GM19099 (cell line): ENCODE measurements at regions not wholly inside any gene's neighbourhood (a gene's known extent, or its start where the extent isn't known, plus 50 kb on each side); places are given as distances from the start of the nearest gene placed in this dataset.

Experiments
- POLR2A ChIP-seq: IDR thresholded peaks from 3 replicates; pipeline ENCODE4 v1.6.1; 2011; ENCODE audit warnings: low read depth; ENCODE audit not compliant: insufficient read length; ENCODE audit errors: extremely low read depth

GRCh38 chr14:22426711-22427110 lies 162.3 kb downstream of the DAD1 start:
- TF ChIP-seq POLR2A, result no peak

GRCh38 chr14:22423958-22424357 lies 165.1 kb downstream of the DAD1 start:
- TF ChIP-seq POLR2A, result no peak

GRCh38 chr14:22422238-22422637 lies 166.8 kb downstream of the DAD1 start:
- TF ChIP-seq POLR2A, result no peak

- TF ChIP-seq POLR2A, result no peak
Measured at GRCh38 chr14:22420598-22421186, 168.3 kb downstream of the DAD1 start.

GRCh38 chr14:22419620-22420019 lies 169.4 kb downstream of the DAD1 start:
- TF ChIP-seq POLR2A, result no peak

GRCh38 chr14:22418631-22419030 lies 170.4 kb downstream of the DAD1 start:
- TF ChIP-seq POLR2A, result no peak

- no peak for TF ChIP-seq POLR2A
Measured at GRCh38 chr14:22417914-22418313, 171.1 kb downstream of the DAD1 start.

- TF ChIP-seq POLR2A, result no peak
Measured at GRCh38 chr14:22416193-22416592, 172.8 kb downstream of the DAD1 start.

GRCh38 chr14:22415605-22415959 lies 173.4 kb downstream of the DAD1 start:
- TF ChIP-seq POLR2A, result no peak

GRCh38 chr14:22414876-22415604 lies 174.0 kb downstream of the DAD1 start:
- no peak for TF ChIP-seq POLR2A

- TF ChIP-seq POLR2A, result no peak
Measured at GRCh38 chr14:22412926-22413411, 176.1 kb downstream of the DAD1 start.

- TF ChIP-seq POLR2A, result no peak
Measured at GRCh38 chr14:22411398-22412055, 177.5 kb downstream of the DAD1 start.

- no peak for TF ChIP-seq POLR2A
Measured at GRCh38 chr14:22410497-22410896, 178.5 kb downstream of the DAD1 start.

- no peak for TF ChIP-seq POLR2A
Measured at GRCh38 chr14:22409006-22409405, 180.0 kb downstream of the DAD1 start.

GRCh38 chr14:22408547-22408946 lies 180.5 kb downstream of the DAD1 start:
- no peak for TF ChIP-seq POLR2A

- TF ChIP-seq POLR2A, result no peak
Measured at GRCh38 chr14:22407033-22407432, 182.0 kb downstream of the DAD1 start.
